Stimulated activated CD8-positive, alpha-beta memory T cell treated with anti-CD3 and anti-CD28 coated beads, Interleukin-2, amount 100 ng/mL, for 48 hours (primary cell): ENCODE measurements at regions not wholly inside any gene's neighbourhood (a gene's known extent, or its start where the extent isn't known, plus 50 kb on each side); places are given as distances from the start of the nearest gene placed in this dataset.

Experiments used
- DNase-seq, 2 donors: peaks; one replicate each; pipeline ENCODE4 v3.0.0-alpha.2; 2020; ENCODE audit warnings: low read depth in 2 of 2

DNA sequence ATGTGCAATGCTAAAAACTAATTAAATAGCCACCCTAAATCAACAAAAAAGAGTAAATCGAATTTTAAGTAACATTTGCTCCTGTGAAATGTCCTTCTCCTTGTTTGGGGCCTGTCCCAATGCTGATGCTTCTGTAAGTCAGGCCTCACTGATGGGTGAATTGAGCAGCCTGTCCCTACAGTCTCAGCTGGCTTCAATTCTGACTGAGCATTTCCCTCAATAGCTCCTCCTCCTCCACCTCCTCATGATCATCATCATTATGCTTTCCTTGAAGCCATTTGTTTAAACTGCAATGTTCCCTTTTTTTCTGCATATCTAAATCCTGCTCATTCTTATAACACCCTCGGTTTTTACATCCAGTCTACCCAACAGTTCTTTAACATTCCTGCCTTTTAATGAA, 137.2 kb upstream of the CELF4 start:
- no peak for DNase-seq

DNA sequence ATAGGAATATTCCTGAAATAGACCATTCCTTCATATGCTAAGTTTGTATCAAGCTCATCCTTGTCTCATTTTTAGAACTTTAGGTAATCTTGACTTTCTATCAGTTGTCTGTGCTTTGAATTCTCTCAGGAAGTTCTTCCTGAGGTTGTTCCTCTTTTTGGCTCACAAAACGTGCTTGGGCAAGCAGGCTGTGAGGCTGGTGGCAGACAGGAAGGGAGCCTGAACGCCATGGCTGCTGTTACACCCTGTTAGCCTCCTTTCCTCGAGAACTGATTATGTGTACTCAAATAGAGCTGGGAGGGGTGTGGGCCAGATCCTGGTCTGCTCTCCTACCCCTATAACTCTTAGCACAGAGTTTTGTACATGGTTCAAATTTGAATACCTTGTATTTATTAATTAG, 136.4 kb upstream of the CELF4 start:
- DNase-seq: no peak

DNA sequence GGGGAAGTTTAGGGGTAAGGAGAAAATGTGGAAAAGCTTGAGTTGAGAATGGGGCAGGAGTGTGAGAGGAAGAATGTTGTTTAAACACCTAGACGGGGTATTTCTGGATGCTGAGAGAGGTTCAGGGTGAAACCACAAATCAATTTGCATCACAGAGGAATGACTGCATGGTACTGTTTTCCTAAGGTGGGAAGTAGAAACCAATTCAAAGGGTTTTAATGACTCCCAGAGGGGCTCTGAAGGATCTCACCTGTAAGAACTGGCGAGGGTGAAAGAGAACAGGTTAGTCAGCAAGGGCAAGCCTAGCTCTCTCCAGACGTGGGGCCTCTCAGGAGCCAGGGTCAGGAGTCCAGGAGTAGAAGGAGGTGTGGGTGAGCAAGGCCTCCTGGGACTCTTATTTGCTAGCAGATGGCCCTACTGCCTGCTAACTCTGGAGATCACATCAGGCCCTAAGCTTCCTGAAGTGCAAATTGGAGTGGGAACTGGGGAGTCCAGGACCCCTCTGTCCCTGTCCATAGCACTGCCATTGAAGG, 133.0 kb upstream of the CELF4 start:
- DNase-seq: no peak

DNA sequence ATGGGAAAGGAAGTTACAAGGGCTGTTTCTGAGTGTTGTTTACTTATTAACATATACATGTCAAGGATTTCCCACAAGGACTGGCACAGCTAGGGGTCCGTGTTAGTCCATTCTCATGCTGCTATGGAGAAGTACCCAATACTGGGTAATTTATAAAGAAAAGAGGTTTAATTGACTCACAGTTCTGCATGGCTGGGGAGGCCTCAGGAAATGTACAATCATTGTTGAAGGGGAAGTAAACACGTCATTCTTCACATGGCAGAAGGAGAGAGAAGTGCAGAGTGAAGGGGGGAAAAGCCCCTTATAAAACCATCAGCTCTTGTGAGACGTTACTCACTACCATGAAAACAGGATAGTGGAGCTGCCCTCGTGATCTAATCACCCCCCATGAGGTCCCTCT, 128.9 kb upstream of the CELF4 start:
- DNase-seq: no peak

DNA sequence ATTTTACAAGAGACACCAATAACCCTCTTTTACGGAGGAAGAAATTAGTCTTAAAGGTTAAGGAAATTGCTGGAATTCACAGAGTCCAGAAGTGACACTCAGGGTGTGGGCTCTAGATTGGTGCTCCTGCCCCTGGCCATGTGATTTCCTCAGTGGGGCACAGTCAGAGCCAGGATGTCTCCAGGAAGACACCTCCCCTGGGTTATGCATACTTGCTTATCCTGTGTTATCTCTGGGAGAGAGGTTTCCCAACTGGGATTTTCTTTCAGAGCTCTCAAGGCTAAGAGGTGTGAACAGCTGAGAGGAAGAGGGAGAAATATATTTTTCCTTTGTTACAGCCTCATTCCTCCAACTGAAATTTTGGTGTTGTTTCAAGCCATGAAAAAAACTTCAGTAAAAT, 125.6 kb upstream of the CELF4 start:
- no peak for DNase-seq

DNA sequence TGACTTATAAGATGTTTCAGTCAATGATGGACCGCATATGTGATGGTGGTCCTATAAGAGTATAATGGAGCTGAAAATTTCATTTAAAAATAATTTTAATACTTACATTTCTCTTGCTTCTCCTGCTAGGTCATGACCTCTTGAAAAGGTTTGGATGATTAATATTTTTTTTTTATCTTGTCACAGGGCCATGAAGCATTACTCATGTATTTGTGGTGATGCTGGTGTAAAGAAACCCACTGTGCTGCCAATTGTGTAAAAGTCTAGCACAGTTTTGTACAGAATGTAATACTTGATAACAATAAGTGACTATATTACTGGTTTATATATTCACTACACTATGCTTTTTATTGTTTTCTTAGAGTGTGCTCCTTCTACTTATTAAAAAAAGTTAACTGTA, 124.2 kb upstream of the CELF4 start:
- no peak for DNase-seq

DNA sequence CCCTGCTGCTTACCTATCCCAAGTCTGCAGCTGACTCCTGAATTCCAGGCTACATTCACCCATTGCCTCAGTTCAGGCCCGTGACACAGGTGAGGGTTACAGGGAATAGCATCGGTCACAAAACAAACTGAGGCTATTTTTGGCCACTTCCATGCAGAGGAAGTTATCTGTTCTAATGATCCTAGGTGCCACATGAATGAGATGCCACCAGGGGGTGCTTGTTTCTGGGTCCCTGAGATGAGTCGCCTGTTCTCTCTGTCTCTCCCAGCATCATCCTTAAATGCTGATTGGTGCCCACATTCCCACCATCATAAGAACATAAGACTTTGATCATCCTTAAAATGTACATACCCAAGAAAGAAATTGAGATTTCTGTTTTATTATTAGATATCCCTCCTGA, 119.0 kb upstream of the CELF4 start:
- no peak for DNase-seq

DNA sequence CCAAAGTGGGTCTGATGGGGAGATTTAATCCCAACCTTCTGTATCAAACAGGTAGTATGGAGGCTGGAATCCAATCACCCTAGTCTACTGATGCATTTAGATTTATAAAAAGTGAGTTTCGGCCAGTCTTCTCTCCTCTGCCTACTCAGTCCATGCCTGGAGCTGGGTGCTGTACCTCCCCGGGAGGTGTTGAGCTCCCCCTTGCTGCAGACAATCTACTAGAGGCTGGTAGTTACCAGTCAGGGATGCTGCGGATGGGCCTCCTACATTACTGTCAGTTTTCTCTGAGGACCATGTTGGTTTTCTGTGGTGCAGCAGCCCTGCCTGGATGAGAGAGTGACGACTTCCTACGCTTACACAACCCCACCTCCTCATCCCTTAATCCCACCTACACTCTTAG, 118.6 kb upstream of the CELF4 start:
- DNase-seq: no peak

DNA sequence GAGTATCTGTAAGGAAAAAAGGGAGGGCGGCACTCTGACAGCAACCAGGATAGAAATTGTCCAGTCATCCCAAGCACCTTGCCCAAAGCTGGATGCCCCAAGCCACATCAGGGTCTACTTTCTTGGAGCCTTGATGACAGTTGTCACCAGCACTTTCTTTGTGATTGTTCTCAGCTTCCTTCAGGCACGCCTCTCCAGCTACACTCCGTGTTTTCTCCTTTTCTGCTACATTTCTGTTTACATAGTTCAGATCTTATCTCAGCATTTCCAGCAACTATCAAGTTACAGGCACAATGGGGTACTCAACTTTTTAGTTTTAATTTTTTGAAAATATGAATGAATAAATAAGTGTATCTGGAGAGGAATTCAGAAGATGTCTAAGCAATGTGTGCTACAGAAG, 115.3 kb upstream of the CELF4 start:
- no peak for DNase-seq

DNA sequence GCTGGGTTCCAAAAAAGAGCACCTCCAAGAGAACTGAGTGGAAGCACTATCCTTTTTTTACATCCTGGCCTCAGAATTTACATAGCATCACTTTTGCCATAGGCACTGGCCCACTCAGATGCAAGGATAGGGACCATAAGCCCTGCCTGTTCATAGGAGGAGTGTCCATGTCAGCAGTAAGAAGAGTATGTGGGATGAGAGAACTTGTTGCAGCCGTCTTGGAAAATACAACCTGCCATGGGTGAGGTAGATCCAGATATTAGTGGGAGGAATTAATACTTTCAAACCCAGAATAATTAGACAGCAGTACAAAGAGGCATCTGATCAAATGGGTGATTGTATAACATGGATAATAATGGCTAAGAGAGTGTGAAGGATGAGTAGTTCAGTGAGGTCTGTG, 110.7 kb upstream of the CELF4 start:
- DNase-seq: no peak

DNA sequence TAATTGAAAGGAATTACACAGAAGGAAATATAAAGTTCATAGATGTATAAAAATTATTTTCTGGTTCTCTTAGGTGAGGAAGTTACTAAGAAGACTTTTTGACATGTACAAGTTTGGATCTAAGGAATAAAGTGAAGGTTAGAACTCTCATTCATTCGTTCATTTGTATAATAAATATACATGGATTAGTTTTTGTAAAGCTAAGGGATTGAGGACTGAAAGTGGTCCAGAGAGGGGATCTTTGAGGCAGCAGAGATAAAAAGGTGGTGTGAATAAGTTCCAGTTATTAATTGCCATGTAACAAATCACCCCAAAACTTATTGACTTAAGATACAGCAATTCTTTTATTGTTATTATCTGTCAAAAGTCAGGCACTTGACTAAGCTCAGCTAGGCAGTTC, 110.1 kb upstream of the CELF4 start:
- no peak for DNase-seq

DNA sequence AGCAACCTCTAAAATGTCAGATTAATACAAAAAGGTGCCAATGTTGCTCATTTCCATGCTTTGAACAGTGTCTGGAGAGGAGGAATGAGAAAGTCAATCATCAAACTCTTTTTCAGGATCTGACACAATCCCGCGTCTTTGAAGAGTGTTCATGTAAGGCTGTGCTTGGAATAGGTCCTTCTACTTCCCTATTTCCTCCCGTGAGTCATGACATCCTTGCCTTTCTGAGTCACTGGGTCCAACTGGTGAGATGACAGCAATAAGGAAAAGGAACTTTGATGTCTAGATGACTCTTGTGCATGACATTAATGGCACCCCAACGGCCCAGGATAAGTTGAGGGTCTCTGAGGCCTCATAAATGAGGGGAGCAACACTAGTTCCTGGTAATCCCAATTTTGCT, 109.0 kb upstream of the CELF4 start:
- DNase-seq: no peak

DNA sequence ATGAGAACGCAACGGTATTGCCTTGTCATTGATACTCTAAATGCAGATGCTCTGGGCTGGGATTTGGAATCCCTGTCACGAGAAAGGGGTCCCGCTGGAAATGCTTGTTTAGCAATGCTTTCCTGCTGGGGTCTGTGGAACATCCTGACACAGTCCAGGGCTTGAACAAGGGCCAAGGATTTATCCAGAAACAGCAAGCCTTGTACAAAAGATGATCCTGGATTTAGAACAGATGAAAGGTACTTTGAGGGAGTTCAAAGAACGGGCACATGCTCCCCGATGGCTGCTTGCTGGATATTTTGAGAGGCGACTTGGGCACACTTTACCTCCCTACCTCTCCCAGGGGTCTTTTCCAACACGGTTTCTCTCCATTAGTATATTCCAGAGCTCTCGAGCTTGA, 108.1 kb upstream of the CELF4 start:
- no peak for DNase-seq

DNA sequence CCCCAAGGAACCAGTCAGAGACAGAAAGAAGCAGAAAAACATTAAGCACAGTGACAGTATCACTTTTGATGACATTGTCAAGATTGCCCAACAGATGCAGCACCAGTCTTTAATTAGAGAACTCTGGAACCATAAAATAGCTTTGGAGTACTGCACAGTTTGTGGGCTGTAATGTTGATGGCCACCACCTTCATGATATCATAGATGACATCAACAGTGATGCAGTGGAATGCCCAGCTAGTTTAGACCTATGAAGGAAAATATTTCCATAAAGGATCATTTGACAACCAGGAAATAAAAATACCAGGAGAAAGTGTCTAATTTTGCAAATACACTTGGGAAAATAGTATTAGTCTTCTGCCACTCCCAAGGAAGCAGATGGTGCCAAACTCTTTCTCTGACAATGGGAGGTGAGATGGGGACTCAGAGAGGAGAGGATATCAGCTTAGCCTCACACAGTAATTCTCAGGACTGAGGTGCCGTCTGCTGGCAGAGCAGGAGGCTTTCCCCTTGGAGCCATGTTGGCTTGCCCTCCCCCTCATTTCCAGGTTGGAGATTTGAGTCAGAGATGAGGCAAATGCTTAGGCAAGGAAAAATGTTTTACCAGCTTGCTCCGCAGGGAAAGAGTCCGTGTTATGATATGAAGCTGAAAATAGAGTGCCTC, 107.5 kb upstream of the CELF4 start:
- no peak for DNase-seq

DNA sequence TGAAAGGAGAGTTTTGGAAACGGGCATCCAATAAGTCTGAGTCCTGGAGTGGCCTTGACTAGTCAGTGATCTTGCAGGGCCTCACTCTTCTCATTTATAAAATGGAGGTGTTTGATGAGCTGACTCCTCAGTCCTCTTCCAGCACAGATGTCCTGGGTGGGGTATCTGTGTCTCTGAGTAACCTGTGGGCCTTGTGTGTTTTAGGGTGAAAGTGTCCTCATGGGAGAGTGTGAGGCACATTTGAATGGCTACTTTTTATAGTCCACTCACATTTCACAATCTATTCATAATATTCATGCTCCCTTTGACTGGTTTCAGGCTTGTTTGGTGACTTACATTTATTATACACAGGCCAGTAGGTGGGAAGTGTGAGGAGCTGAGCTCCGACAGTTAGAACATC, 106.4 kb upstream of the CELF4 start:
- no peak for DNase-seq

DNA sequence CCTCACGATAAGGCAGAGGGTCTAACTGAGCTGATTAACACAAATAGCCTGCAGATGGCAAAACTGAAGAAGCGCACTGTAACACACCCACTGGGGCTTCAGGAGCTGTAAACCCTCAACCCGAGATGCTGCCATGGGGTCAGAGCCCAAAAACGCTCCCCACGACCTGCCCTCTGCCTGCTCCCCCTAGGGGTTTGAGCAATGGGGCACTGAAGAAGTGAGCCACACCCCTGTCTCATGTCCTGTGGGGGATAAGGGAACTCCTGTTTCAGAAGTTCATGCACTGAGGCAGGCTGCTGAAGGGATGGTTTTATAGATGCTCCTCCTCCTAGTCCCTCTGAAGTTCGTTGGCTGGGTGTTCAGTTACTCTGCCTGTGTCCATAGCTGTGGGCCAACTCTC, 105.9 kb upstream of the CELF4 start:
- DNase-seq: no peak

DNA sequence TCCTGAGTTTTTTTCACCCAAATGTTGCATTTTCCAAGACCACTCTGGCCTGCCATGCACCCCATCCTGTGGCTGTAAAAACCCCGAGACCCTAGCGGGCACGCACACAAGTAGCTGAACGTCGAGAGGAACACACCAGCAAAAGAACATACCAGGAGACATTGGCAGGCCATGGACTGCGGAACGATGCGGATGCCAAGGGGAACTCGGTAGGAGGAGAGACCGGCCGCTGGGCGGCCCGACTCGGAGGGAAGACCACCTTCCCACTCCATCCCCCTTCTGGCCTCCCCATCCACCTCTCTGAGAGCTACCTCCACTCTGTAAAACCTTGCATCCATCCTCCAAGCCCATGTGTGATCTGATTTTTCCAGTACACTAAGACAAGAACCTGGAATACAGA, 105.5 kb upstream of the CELF4 start:
- no peak for DNase-seq

DNA sequence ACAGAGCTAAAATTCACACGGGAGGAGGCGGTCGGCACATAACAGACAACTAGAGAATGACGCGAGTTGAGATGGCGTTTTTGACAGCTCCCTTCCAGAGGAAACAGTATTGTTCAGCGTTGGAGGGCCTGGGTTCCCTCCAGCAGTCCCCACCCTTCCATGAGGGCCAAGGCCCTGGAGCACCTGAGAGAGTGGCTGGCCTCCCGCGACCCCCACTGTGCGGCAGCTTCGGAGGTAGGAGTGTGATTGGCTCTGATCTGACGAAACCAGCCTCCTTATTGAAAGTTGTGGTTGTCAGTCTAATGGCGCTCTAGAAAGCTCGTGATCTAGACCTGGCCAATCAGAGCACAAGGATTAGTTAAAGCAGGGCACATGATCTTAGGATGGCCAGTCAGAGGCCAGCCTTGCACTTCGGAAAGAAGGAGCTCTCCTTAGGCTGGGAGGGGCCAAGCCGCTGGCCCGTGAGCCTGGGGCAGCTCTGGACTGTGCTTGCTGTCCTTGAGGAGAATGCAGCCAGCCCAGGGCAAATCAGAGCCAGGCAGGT, 104.5 kb upstream of the CELF4 start:
- no peak for DNase-seq

DNA sequence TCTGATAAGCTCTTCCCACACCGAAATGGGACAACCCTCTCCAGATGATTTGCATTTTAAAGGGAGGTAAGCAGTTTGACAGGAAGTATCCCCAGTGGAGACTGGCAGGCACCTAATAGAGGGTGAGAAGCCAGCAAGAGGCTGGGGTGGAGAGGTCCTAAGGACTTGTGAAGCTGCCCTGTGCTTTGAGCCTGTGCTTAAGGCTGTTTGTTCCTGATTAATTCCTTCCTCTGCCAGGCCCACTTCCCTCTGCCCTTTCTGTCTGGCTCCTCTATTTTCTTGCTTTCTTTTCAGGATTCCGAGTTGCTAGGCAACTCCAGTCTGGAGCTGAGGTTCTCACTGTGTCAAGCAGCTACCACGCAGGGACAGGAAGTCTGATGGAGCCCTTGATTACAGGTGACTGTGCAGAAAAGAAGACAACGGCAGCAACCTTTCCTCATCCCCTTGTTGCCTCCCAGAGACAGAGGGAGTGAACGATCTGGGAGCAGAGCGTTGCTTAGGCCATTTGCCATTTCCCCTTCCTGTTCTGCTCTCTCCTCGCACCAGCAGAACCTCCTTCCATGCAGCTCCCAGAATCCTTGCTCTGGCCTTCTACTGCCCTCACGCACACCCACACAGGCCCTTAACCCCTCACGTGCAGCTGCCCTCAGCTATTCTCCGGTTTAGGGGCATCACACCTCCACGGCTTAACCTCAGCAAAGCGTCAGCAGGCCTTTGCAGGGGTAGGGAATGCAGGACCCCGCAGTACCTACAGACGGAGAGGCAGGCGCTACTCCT, 103.6 kb upstream of the CELF4 start:
- DNase-seq: no peak

DNA sequence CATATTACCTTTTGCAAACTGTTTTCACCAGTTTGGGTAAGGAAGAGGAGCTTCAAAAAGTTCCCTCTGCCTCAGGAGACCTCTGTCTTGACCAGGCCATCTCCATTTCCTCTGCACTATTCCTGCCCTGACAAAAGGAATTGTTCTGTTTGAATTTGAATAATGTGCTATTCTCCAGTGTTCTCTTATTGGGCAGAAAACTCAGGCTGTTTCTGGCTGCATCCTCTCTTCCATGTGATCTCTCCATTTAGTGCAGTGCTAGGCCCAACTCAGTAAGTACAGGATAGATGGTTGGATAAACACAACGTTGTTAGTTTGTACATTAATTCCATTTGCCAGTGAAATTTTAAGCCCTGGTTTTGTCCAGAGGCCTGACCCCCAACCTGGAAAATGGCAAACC, 102.2 kb upstream of the CELF4 start:
- no peak for DNase-seq

DNA sequence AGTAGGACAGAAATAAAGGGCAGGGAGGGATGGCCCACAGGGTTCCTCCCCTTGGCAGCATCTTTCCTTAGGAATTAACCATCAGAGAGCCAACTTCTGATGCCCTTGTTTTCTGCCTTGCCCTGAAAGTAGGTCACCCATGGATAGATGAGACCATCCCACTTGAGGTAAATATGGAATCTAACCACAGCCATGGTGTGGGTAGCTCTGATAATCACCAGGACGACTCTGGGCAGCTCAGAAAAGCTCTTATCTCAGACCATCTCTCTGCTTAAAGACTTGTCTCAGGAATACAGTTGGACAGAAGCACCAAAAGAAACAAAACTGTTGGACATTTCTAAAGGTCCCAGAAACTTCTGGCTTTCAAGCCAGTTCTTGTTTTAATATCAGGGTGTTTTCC, 101.4 kb upstream of the CELF4 start:
- no peak for DNase-seq

DNA sequence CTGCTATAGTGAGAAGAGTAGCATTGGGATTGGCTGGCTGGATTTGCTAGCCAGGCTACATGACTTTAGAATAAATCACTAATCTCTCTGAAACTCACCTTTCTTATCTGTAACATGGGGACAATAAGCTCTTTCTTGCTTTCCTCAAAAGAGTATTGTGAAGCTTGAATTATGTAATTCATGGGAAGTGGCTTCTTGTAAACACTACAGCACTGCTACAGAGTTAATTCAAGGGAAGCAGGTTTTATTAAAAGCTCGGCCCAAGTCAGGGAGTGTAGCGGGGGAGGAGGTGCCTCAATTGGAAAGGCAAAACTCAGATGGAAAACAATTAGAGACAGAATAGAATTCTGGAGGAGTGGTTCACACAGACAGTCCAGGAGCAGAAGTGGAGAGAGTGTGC, 100.9 kb upstream of the CELF4 start:
- no peak for DNase-seq

DNA sequence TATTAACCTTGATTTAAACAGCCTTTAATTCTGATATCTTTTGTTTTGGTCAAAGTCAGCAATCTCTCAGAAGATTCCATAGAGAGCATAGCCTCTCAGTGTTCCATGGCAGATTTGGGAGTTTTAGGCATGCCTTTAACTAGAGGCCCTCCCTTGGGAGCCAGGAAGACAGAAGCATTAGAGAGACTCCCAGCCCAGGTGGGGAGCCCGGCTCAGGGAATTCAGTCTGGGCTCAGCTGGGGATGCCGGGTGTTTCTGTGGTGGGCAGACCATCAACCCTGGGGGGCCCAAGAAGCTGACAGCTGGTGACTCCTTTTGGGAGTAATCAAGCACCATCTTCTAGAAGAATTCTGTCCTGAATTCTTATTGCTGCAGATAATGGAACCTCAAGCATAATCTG, 99.7 kb upstream of the CELF4 start:
- DNase-seq: no peak
